Neural crest cell (in vitro differentiated cells): ENCODE measurements at regions not wholly inside any gene's neighbourhood (a gene's known extent, or its start where the extent isn't known, plus 50 kb on each side); places are given as distances from the start of the nearest gene placed in this dataset.

Experiments used
- DNase-seq: peaks from one replicate; pipeline ENCODE4 v3.0.0; 2021; ENCODE audit warnings: low read depth, mixed read lengths, low spot score
- H3K27ac Mint-ChIP-seq: one replicate; pipeline ENCODE4 v1.8.0; 2021; ENCODE audit warnings: mild to moderate bottlenecking, mixed read lengths; ENCODE audit not compliant: unreplicated experiment
- H3K27me3 Mint-ChIP-seq: 2 replicates; pipeline ENCODE4 v1.8.0; 2021; ENCODE audit warnings: low read depth, mild to moderate bottlenecking, mixed read lengths
- H3K36me3 Mint-ChIP-seq: 2 replicates; pipeline ENCODE4 v1.8.0; 2021; ENCODE audit warnings: low read depth, mild to moderate bottlenecking, mixed read lengths
- H3K4me1 Mint-ChIP-seq: 2 replicates; pipeline ENCODE4 v1.8.0; 2021; ENCODE audit warnings: mixed read lengths
- H3K4me3 Mint-ChIP-seq: one replicate; pipeline ENCODE4 v1.8.0; 2021; ENCODE audit warnings: mild to moderate bottlenecking, mixed read lengths
- H3K9me3 Mint-ChIP-seq: 2 replicates; pipeline ENCODE4 v1.8.0; 2021; ENCODE audit warnings: mixed read lengths
- CTCF ChIP-seq: fragments of 200-600 bp; sonication (generic); conservative IDR thresholded peaks from 2 replicates; pipeline ENCODE4 v1.5.0; 2021; ENCODE audit warnings: antibody characterized with exemption, mild to moderate bottlenecking

GRCh38 chr16:62256406-62256805, 220.2 kb upstream of the CDH8 start:
- Mint-ChIP-seq H3K4me3 (no peak overlapping the region), H3K9me3 (no peaks in the 10 kb centered on the region), H3K27ac (no peak overlapping the region), H3K36me3 (no peaks in the 10 kb centered on the region), H3K27me3 (no peaks in the 10 kb centered on the region), H3K4me1 (peaks cover 34% of the 10 kb centered on the region)
- DNase-seq = no peak
- peak; percentile 63 for TF ChIP-seq CTCF

- DNase-seq = no peak
- no peak overlapping the region for H3K27ac Mint-ChIP-seq
- H3K27me3 Mint-ChIP-seq = no peaks in the 10 kb centered on the region
- TF ChIP-seq CTCF = no peak
- H3K4me1 Mint-ChIP-seq = peaks cover 34% of the 10 kb centered on the region
- H3K4me3 Mint-ChIP-seq = no peak overlapping the region
- no peaks in the 10 kb centered on the region for H3K9me3 Mint-ChIP-seq
- H3K36me3 Mint-ChIP-seq = no peaks in the 10 kb centered on the region
Observed at GRCh38 chr16:62254847-62255246, 218.6 kb upstream of the CDH8 start.

- no peaks in the 10 kb centered on the region for H3K9me3 Mint-ChIP-seq
- peaks cover 34% of the 10 kb centered on the region for H3K4me1 Mint-ChIP-seq
- H3K27ac Mint-ChIP-seq = no peak overlapping the region
- DNase-seq = no peak
- no peaks in the 10 kb centered on the region for H3K27me3 Mint-ChIP-seq
- H3K4me3 Mint-ChIP-seq = peak overlapping the region; percentile 44
- H3K36me3 Mint-ChIP-seq = no peaks in the 10 kb centered on the region
- TF ChIP-seq CTCF = no peak
Observed at GRCh38 chr16:62254372-62254771, 218.1 kb upstream of the CDH8 start.

GRCh38 chr16:62253966-62254365, 217.7 kb upstream of the CDH8 start:
- H3K36me3 Mint-ChIP-seq = no peaks in the 10 kb centered on the region
- no peak for DNase-seq
- H3K9me3 Mint-ChIP-seq = no peaks in the 10 kb centered on the region
- H3K4me1 Mint-ChIP-seq = peaks cover 34% of the 10 kb centered on the region
- peak overlapping the region; percentile 44 for H3K4me3 Mint-ChIP-seq
- H3K27me3 Mint-ChIP-seq = no peaks in the 10 kb centered on the region
- TF ChIP-seq CTCF = no peak
- H3K27ac Mint-ChIP-seq = no peak overlapping the region

GRCh38 chr16:62249069-62249468, 212.8 kb upstream of the CDH8 start:
- no peaks in the 10 kb centered on the region for H3K9me3 Mint-ChIP-seq
- H3K36me3 Mint-ChIP-seq = no peaks in the 10 kb centered on the region
- H3K4me1 Mint-ChIP-seq = peaks cover 11% of the 10 kb centered on the region
- H3K27ac Mint-ChIP-seq = no peak overlapping the region
- peak; percentile 35 for TF ChIP-seq CTCF
- no peak overlapping the region for H3K4me3 Mint-ChIP-seq
- DNase-seq = no peak
- no peaks in the 10 kb centered on the region for H3K27me3 Mint-ChIP-seq

- Mint-ChIP-seq H3K36me3 (no peaks in the 10 kb centered on the region), H3K4me3 (no peak overlapping the region), H3K27ac (no peak overlapping the region), H3K9me3 (peaks cover 7% of the 10 kb centered on the region), H3K4me1 (peaks cover 5% of the 10 kb centered on the region), H3K27me3 (no peaks in the 10 kb centered on the region)
- no peak for TF ChIP-seq CTCF
- no peak for DNase-seq
Observed at GRCh38 chr16:62240722-62241121, 204.5 kb upstream of the CDH8 start.
